Right lobe of liver (tissue), 4 donors: ENCODE measurements at regions not wholly inside any gene's neighbourhood (a gene's known extent, or its start where the extent isn't known, plus 50 kb on each side); places are given as distances from the start of the nearest gene placed in this dataset.

Experiments used
- CTCF ChIP-seq, 4 donors: fragments of 200-600 bp in 3 of 4; fragments of 450-650 bp in 1 of 4; IDR thresholded peaks; one replicate each; pipeline versions ENCODE4 v1.5.1 to v1.8.0; 2016 to 2022; ENCODE audit warnings: antibody characterized with exemption in 4 of 4, mild to moderate bottlenecking in 2 of 4
- POLR2A ChIP-seq: fragments of 450-650 bp; IDR thresholded peaks from one replicate; pipeline ENCODE4 v1.6.1; 2017; ENCODE audit warnings: antibody characterized with exemption, mild to moderate bottlenecking
- donor health status: DM: no; HTN: no; CAD: no.
- donor health status: DM: no; HTN: no; CAD: no.
- donor health status: DM: no; HTN: yes; CAD: no.

- TF ChIP-seq CTCF (IDR thresholded peaks at IDR 0.05) (no peak), POLR2A (no peak)
Observed at GRCh38 chr18:78587626-78588600, 391.7 kb upstream of the SALL3 start.
